ENCODE measurements at regions not wholly inside any gene's neighbourhood (a gene's known extent, or its start where the extent isn't known, plus 50 kb on each side); places are given as distances from the start of the nearest gene placed in this dataset.

DNA sequence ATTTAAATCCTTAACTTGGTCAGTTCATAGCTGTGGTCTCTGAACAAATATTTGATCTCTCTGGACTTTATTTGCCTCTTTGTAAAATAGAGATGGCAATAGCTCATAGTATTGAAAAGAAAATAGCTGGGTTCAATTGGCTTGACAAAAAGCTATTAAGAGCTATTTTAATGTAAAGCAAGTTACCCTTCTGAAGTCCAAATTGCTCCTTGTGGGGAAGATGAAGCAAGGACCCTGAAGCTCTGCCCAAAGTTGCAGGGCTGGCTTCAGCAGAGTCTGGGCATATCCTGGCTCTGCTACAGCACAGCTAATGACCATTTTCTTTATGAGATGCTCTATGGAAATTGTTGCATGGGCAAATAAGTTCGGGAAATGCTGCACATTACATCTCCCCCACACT lies 484.5 kb downstream of the TDRD3 start:
- no peak for ATAC-seq
- TF ChIP-seq RARB (CRISPR knock-in tag; IDR thresholded peaks at IDR 0.05) (no peak), TCF4 (CRISPR knock-in tag; IDR thresholded peaks at IDR 0.05; ENCODE audit: borderline replicate concordance) (no peak), BACH2 (CRISPR knock-in tag; IDR thresholded peaks at IDR 0.05; ENCODE audit: borderline replicate concordance) (no peak)
- TF ChIP-seq, protein P1, sequence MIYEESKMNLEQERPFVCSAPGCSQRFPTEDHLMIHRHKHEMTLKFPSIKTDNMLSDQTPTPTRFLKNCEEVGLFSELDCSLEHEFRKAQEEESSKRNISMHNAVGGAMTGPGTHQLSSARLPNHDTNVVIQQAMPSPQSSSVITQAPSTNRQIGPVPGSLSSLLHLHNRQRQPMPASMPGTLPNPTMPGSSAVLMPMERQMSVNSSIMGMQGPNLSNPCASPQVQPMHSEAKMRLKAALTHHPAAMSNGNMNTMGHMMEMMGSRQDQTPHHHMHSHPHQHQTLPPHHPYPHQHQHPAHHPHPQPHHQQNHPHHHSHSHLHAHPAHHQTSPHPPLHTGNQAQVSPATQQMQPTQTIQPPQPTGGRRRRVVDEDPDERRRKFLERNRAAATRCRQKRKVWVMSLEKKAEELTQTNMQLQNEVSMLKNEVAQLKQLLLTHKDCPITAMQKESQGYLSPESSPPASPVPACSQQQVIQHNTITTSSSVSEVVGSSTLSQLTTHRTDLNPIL (CRISPR knock-in tag; IDR thresholded peaks at IDR 0.05; ENCODE audit: low read depth), result no peak

DNA sequence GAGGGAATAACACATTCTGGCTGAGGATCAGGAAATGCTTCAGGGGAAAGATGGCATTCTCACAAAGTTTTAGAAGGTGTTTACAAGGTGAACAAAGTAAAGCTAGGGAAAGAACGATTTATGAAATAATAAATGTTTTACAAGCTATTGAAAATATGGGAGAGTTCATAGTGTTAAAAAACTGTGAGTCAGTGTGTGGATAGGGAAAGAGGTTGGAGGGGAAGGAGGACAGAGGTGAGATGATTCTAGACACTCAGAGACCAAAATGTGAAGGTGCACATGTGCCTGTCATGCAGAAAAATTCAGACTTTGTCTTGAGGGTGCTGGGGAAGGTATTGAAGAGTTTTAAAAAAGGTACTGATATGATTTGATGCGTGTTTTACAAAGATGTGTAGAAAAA lies 476.1 kb downstream of the TDRD3 start:
- no peak for ATAC-seq
- TF ChIP-seq, protein P2, sequence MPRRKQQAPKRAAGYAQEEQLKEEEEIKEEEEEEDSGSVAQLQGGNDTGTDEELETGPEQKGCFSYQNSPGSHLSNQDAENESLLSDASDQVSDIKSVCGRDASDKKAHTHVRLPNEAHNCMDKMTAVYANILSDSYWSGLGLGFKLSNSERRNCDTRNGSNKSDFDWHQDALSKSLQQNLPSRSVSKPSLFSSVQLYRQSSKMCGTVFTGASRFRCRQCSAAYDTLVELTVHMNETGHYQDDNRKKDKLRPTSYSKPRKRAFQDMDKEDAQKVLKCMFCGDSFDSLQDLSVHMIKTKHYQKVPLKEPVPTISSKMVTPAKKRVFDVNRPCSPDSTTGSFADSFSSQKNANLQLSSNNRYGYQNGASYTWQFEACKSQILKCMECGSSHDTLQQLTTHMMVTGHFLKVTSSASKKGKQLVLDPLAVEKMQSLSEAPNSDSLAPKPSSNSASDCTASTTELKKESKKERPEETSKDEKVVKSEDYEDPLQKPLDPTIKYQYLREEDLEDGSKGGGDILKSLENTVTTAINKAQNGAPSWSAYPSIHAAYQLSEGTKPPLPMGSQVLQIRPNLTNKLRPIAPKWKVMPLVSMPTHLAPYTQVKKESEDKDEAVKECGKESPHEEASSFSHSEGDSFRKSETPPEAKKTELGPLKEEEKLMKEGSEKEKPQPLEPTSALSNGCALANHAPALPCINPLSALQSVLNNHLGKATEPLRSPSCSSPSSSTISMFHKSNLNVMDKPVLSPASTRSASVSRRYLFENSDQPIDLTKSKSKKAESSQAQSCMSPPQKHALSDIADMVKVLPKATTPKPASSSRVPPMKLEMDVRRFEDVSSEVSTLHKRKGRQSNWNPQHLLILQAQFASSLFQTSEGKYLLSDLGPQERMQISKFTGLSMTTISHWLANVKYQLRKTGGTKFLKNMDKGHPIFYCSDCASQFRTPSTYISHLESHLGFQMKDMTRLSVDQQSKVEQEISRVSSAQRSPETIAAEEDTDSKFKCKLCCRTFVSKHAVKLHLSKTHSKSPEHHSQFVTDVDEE (CRISPR knock-in tag; IDR thresholded peaks at IDR 0.05), result no peak

DNA sequence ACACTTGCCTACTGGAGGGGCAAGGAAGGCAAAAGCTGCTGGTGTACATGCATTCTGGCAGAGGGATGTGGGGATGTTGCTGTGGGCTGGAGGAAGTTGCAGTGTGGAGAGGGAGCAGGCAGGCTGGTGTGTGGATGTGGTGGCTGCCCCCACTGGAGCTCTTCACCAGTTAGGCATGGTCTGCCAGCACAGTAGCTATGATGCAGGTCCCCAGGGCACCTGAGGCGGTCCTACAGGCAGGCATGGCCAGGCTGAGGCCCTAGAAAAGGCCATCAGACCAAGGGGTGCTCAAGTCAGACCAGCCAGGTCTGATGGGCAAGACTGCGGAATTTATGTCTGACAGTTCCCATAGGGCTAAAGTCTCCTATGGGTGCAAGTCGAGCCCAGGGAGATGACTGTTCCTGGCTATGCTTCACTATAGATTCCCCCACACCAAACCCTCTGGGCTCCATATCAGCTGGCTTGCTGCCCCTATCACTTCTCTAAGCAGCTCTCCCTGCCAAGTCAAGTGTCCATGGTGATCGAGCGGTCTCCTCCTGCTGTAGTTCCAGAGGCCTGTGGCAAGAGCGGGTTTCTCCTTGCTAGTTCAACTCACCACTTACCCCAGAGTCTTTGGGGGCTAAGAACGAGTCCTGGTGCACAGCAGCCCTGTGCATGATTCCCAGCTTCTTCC lies 473.1 kb downstream of the TDRD3 start:
- no peak for ATAC-seq
- TF ChIP-seq ZNF70 (CRISPR knock-in tag; IDR thresholded peaks at IDR 0.05), result no peak
- TF ChIP-seq ZNF565 (CRISPR knock-in tag; conservative IDR thresholded peaks at IDR 0.05; ENCODE audit: low read depth), result no peak
- TF ChIP-seq ESRRG (CRISPR knock-in tag; IDR thresholded peaks at IDR 0.05), result no peak
- TF ChIP-seq, protein P3, sequence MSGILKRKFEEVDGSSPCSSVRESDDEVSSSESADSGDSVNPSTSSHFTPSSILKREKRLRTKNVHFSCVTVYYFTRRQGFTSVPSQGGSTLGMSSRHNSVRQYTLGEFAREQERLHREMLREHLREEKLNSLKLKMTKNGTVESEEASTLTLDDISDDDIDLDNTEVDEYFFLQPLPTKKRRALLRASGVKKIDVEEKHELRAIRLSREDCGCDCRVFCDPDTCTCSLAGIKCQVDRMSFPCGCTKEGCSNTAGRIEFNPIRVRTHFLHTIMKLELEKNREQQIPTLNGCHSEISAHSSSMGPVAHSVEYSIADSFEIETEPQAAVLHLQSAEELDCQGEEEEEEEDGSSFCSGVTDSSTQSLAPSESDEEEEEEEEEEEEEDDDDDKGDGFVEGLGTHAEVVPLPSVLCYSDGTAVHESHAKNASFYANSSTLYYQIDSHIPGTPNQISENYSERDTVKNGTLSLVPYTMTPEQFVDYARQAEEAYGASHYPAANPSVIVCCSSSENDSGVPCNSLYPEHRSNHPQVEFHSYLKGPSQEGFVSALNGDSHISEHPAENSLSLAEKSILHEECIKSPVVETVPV (CRISPR knock-in tag; IDR thresholded peaks at IDR 0.05), result no peak
- no peak for TF ChIP-seq ZC3H10 (CRISPR knock-in tag; IDR thresholded peaks at IDR 0.05)
- TF ChIP-seq CSDC2 (CRISPR knock-in tag; IDR thresholded peaks at IDR 0.05), result no peak
- TF ChIP-seq ZFP3 (CRISPR knock-in tag; IDR thresholded peaks at IDR 0.05), result no peak
- TF ChIP-seq, protein P1 (CRISPR knock-in tag; IDR thresholded peaks at IDR 0.05; ENCODE audit: low read depth), result no peak
- TF ChIP-seq GLIS3 (CRISPR knock-in tag; IDR thresholded peaks at IDR 0.05), result no peak
- TF ChIP-seq SNAI2 (CRISPR knock-in tag; IDR thresholded peaks at IDR 0.05), result no peak
- TF ChIP-seq ZNF8 (CRISPR knock-in tag; IDR thresholded peaks at IDR 0.05), result no peak
- TF ChIP-seq, protein P4, sequence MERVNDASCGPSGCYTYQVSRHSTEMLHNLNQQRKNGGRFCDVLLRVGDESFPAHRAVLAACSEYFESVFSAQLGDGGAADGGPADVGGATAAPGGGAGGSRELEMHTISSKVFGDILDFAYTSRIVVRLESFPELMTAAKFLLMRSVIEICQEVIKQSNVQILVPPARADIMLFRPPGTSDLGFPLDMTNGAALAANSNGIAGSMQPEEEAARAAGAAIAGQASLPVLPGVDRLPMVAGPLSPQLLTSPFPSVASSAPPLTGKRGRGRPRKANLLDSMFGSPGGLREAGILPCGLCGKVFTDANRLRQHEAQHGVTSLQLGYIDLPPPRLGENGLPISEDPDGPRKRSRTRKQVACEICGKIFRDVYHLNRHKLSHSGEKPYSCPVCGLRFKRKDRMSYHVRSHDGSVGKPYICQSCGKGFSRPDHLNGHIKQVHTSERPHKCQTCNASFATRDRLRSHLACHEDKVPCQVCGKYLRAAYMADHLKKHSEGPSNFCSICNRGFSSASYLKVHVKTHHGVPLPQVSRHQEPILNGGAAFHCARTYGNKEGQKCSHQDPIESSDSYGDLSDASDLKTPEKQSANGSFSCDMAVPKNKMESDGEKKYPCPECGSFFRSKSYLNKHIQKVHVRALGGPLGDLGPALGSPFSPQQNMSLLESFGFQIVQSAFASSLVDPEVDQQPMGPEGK (CRISPR knock-in tag; IDR thresholded peaks at IDR 0.05; ENCODE audit: borderline replicate concordance), result no peak
- TF ChIP-seq ARNTL (CRISPR knock-in tag; IDR thresholded peaks at IDR 0.05; ENCODE audit: borderline replicate concordance, low read depth), result no peak
- TF ChIP-seq ZFP30 (CRISPR knock-in tag; IDR thresholded peaks at IDR 0.05), result no peak
- no peak for TF ChIP-seq TCF4 (CRISPR knock-in tag; IDR thresholded peaks at IDR 0.05; ENCODE audit: borderline replicate concordance)
- TF ChIP-seq, protein P2 (CRISPR knock-in tag; IDR thresholded peaks at IDR 0.05), result no peak
- no peak for TF ChIP-seq BACH2 (CRISPR knock-in tag; IDR thresholded peaks at IDR 0.05; ENCODE audit: borderline replicate concordance)

Data from SK-N-SH treated with all-trans-retinoic acid at 6 μM for 48 hours (cell line).